C4-2B (cell line): ENCODE measurements at regions not wholly inside any gene's neighbourhood (a gene's known extent, or its start where the extent isn't known, plus 50 kb on each side); places are given as distances from the start of the nearest gene placed in this dataset.

Experiments used
- ZFX ChIP-seq: fragments of 450-650 bp; IDR thresholded peaks from 2 replicates; pipeline ENCODE4 v1.6.1; 2017
- TF ChIP-seq, protein P1 (sequence below): fragments of 450-650 bp; conservative IDR thresholded peaks from 2 replicates; pipeline ENCODE4 v1.5.1; 2017; ENCODE audit warnings: mild to moderate bottlenecking

DNA sequence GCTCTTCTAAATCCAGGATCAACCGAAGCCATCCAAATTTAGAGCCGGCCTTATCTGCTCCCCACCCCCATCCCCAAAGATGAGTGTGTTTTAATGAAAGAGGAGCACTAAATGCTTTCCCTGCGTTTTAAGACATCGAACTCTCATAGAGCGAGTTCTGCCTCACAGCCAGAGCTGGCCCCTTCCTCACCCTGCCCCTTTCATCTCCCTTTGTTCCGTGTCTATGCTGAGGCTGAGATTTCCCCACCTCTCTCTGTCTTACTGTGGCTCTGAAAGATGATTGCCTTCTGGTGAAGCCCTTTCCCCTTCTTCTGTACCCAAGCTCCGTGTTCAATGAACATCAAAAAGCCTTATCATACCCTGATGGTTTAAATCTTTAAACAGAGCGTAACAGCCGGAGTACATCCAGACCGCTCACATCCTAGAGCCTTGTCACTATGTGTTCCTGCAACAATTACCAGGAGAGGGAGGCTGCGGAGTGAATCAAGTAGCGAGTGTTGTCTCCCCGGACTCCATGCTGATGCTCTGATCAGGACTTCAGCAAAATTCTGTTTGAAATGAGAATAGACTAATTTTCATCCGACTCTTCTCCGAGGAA lies 110.1 kb downstream of the ZNF326 start:
- TF ChIP-seq, protein P1, sequence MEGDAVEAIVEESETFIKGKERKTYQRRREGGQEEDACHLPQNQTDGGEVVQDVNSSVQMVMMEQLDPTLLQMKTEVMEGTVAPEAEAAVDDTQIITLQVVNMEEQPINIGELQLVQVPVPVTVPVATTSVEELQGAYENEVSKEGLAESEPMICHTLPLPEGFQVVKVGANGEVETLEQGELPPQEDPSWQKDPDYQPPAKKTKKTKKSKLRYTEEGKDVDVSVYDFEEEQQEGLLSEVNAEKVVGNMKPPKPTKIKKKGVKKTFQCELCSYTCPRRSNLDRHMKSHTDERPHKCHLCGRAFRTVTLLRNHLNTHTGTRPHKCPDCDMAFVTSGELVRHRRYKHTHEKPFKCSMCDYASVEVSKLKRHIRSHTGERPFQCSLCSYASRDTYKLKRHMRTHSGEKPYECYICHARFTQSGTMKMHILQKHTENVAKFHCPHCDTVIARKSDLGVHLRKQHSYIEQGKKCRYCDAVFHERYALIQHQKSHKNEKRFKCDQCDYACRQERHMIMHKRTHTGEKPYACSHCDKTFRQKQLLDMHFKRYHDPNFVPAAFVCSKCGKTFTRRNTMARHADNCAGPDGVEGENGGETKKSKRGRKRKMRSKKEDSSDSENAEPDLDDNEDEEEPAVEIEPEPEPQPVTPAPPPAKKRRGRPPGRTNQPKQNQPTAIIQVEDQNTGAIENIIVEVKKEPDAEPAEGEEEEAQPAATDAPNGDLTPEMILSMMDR = no peak
- no peak for TF ChIP-seq ZFX
